HG03280 (cell line): ENCODE measurements at regions not wholly inside any gene's neighbourhood (a gene's known extent, or its start where the extent isn't known, plus 50 kb on each side); places are given as distances from the start of the nearest gene placed in this dataset.
"Not testable (repeated sequence)": the region's sequence is repeated elsewhere in the genome, so short reads cannot be mapped to it uniquely, and the experiment has no call there.

Experiments
- ATAC-seq: cut with Tn5 transposase; IDR thresholded peaks from one replicate; pipeline ENCODE4 v1.9.1; 2021; ENCODE audit warnings: mild to moderate bottlenecking, moderate library complexity; ENCODE audit not compliant: unreplicated experiment

- no peak for ATAC-seq
Measured at GRCh38 chr7:81234896-81235295, 316.0 kb upstream of the SEMA3C start.

GRCh38 chr7:81233208-81233940, 314.5 kb upstream of the SEMA3C start:
- no peak for ATAC-seq

GRCh38 chr7:81232084-81232799, 313.4 kb upstream of the SEMA3C start:
- no peak for ATAC-seq

GRCh38 chr7:81231301-81231838, 312.5 kb upstream of the SEMA3C start:
- ATAC-seq: no peak

- no peak for ATAC-seq
Measured at GRCh38 chr7:81226234-81226633, 307.4 kb upstream of the SEMA3C start.

GRCh38 chr7:81222692-81223091, 303.8 kb upstream of the SEMA3C start:
- ATAC-seq: not testable (repeated sequence)

- ATAC-seq: no peak
Measured at GRCh38 chr7:81221527-81222217, 302.8 kb upstream of the SEMA3C start.

GRCh38 chr7:81218480-81219106, 299.7 kb upstream of the SEMA3C start:
- no peak for ATAC-seq

- no peak for ATAC-seq
Measured at GRCh38 chr7:81213394-81213793, 294.5 kb upstream of the SEMA3C start.

GRCh38 chr7:81211934-81212320, 293.1 kb upstream of the SEMA3C start:
- no peak for ATAC-seq

GRCh38 chr7:81211204-81211933, 292.5 kb upstream of the SEMA3C start:
- no peak for ATAC-seq

GRCh38 chr7:81210137-81211064, 291.6 kb upstream of the SEMA3C start:
- no peak for ATAC-seq

GRCh38 chr7:81209059-81209458, 290.2 kb upstream of the SEMA3C start:
- no peak for ATAC-seq

GRCh38 chr7:81207801-81208200, 288.9 kb upstream of the SEMA3C start:
- no peak for ATAC-seq

GRCh38 chr7:81206667-81207360, 288.0 kb upstream of the SEMA3C start:
- ATAC-seq: no peak

GRCh38 chr7:81206217-81206616, 287.4 kb upstream of the SEMA3C start:
- ATAC-seq: no peak

GRCh38 chr7:81201188-81201587, 282.3 kb upstream of the SEMA3C start:
- no peak for ATAC-seq

GRCh38 chr7:81198766-81199165, 279.9 kb upstream of the SEMA3C start:
- ATAC-seq: no peak

GRCh38 chr7:81197266-81197665, 278.4 kb upstream of the SEMA3C start:
- ATAC-seq: no peak
